HL-60 (cell line): ENCODE measurements at regions not wholly inside any gene's neighbourhood (a gene's known extent, or its start where the extent isn't known, plus 50 kb on each side); places are given as distances from the start of the nearest gene placed in this dataset.

Source experiments
- GABPA ChIP-seq: IDR thresholded peaks from 2 replicates; pipeline ENCODE4 v1.6.1; 2012; ENCODE audit warnings: low read depth
- POLR2AphosphoS5 ChIP-seq: IDR thresholded peaks from 2 replicates; pipeline ENCODE4 v1.6.1; 2012; ENCODE audit warnings: low read depth
- TF ChIP-seq, protein P1 (sequence below): IDR thresholded peaks from one replicate; pipeline ENCODE4 v1.5.1; 2011; ENCODE audit warnings: low read length, control low read depth, inconsistent platforms; ENCODE audit not compliant: insufficient read depth
- TF ChIP-seq, protein P2 (sequence below): IDR thresholded peaks from 2 replicates; pipeline ENCODE4 v1.6.1; 2012; ENCODE audit warnings: low read depth; ENCODE audit not compliant: insufficient replicate concordance

DNA sequence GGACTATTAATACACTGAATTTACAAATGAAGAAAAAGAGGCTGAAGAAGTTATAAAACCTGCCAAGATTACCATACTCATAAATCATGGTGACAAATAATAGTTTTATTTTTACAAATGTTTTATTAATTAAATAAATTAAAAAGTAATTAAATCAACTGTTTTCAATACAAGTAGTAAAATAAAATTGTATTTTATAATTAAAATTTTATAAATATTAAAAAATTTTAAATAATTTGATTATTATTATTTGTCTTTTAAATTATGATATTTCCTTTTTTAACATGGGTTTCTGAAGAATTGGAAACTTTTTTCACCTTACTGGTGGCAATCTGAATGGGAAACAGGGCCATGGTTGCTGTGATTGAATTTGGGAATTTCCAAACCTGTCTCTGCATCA lies 177.3 kb upstream of the TSHZ2 start:
- TF ChIP-seq, protein P1, sequence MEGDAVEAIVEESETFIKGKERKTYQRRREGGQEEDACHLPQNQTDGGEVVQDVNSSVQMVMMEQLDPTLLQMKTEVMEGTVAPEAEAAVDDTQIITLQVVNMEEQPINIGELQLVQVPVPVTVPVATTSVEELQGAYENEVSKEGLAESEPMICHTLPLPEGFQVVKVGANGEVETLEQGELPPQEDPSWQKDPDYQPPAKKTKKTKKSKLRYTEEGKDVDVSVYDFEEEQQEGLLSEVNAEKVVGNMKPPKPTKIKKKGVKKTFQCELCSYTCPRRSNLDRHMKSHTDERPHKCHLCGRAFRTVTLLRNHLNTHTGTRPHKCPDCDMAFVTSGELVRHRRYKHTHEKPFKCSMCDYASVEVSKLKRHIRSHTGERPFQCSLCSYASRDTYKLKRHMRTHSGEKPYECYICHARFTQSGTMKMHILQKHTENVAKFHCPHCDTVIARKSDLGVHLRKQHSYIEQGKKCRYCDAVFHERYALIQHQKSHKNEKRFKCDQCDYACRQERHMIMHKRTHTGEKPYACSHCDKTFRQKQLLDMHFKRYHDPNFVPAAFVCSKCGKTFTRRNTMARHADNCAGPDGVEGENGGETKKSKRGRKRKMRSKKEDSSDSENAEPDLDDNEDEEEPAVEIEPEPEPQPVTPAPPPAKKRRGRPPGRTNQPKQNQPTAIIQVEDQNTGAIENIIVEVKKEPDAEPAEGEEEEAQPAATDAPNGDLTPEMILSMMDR = no peak
- no peak for TF ChIP-seq POLR2AphosphoS5
- TF ChIP-seq, protein P2, sequence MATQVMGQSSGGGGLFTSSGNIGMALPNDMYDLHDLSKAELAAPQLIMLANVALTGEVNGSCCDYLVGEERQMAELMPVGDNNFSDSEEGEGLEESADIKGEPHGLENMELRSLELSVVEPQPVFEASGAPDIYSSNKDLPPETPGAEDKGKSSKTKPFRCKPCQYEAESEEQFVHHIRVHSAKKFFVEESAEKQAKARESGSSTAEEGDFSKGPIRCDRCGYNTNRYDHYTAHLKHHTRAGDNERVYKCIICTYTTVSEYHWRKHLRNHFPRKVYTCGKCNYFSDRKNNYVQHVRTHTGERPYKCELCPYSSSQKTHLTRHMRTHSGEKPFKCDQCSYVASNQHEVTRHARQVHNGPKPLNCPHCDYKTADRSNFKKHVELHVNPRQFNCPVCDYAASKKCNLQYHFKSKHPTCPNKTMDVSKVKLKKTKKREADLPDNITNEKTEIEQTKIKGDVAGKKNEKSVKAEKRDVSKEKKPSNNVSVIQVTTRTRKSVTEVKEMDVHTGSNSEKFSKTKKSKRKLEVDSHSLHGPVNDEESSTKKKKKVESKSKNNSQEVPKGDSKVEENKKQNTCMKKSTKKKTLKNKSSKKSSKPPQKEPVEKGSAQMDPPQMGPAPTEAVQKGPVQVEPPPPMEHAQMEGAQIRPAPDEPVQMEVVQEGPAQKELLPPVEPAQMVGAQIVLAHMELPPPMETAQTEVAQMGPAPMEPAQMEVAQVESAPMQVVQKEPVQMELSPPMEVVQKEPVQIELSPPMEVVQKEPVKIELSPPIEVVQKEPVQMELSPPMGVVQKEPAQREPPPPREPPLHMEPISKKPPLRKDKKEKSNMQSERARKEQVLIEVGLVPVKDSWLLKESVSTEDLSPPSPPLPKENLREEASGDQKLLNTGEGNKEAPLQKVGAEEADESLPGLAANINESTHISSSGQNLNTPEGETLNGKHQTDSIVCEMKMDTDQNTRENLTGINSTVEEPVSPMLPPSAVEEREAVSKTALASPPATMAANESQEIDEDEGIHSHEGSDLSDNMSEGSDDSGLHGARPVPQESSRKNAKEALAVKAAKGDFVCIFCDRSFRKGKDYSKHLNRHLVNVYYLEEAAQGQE = no peak
- TF ChIP-seq GABPA = no peak
